PFSK-1 (cell line): ENCODE measurements at regions not wholly inside any gene's neighbourhood (a gene's known extent, or its start where the extent isn't known, plus 50 kb on each side); places are given as distances from the start of the nearest gene placed in this dataset.

Source experiments
- FOXP2 ChIP-seq: optimal IDR thresholded peaks from 2 replicates; pipeline ENCODE3; 2011; ENCODE audit warnings: borderline replicate concordance, control low read depth, inconsistent platforms; ENCODE audit not compliant: insufficient read depth; ENCODE audit errors: extremely low read length, extremely low read depth
- POLR2AphosphoS5 ChIP-seq: IDR thresholded peaks from 2 replicates; pipeline ENCODE4 v1.6.1; 2012; ENCODE audit warnings: low read depth, mild to moderate bottlenecking, control low read depth, low read length, moderate library complexity
- SIN3A ChIP-seq: IDR thresholded peaks from 2 replicates; pipeline ENCODE4 v1.6.1; 2012; ENCODE audit warnings: mild to moderate bottlenecking, low read length, moderate library complexity, borderline replicate concordance; ENCODE audit not compliant: insufficient read depth
- TAF1 ChIP-seq: IDR thresholded peaks from 2 replicates; pipeline ENCODE4 v1.6.1; 2012; ENCODE audit warnings: low read length, control low read depth, borderline replicate concordance; ENCODE audit not compliant: insufficient read depth
- TF ChIP-seq, protein P1 (sequence below), 2 experiments: IDR thresholded peaks; 2 replicates each; pipeline versions ENCODE4 v1.6.1 to v1.8.0; 2011 to 2012; ENCODE audit warnings: low read depth in 2 of 2, low read length in 2 of 2, control low read depth in 1 of 2, inconsistent platforms in 1 of 2, mild to moderate bottlenecking in 1 of 2, moderate library complexity in 1 of 2; ENCODE audit not compliant: insufficient read depth in 1 of 2

DNA sequence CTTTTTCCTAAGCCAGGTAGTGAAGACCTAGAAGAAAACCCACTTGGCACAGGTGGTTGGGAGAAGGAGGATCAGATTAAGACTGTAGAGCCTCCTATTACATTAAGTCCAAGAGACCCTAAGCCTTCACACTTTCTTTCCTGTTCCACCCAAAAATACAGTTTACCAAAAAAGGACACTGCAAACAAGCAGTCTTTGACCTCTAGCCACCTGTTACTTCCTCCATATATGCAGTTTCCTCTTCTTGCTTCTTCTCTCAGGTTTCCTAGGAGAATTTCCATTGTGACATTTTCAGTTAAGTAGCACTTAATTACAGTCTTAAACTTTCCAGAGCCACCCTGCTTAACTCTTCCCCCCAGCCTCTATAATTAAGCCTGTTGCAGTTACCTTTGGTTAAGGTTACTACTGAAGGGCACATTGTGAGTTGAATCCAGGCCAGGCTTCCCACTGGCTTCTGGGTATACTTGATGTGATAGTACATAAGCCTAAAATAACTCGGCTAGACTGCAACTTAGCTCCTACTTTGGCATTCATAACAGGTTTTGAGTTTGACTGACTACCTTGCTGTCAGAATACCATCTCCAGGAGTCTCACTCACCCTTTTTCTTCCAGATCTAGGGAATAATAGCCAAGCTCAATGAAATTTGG is 114.2 kb upstream of the UMPS start:
- TF ChIP-seq FOXP2 (no peak), POLR2AphosphoS5 (no peak), TAF1 (no peak), SIN3A (no peak)
- TF ChIP-seq, protein P1, sequence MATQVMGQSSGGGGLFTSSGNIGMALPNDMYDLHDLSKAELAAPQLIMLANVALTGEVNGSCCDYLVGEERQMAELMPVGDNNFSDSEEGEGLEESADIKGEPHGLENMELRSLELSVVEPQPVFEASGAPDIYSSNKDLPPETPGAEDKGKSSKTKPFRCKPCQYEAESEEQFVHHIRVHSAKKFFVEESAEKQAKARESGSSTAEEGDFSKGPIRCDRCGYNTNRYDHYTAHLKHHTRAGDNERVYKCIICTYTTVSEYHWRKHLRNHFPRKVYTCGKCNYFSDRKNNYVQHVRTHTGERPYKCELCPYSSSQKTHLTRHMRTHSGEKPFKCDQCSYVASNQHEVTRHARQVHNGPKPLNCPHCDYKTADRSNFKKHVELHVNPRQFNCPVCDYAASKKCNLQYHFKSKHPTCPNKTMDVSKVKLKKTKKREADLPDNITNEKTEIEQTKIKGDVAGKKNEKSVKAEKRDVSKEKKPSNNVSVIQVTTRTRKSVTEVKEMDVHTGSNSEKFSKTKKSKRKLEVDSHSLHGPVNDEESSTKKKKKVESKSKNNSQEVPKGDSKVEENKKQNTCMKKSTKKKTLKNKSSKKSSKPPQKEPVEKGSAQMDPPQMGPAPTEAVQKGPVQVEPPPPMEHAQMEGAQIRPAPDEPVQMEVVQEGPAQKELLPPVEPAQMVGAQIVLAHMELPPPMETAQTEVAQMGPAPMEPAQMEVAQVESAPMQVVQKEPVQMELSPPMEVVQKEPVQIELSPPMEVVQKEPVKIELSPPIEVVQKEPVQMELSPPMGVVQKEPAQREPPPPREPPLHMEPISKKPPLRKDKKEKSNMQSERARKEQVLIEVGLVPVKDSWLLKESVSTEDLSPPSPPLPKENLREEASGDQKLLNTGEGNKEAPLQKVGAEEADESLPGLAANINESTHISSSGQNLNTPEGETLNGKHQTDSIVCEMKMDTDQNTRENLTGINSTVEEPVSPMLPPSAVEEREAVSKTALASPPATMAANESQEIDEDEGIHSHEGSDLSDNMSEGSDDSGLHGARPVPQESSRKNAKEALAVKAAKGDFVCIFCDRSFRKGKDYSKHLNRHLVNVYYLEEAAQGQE (IDR thresholded peaks at IDR 0.05; ENCODE audit: insufficient read depth in 1 of 2, low read depth in 2 of 2, low read length in 2 of 2) = no peak

- TF ChIP-seq SIN3A (no peak), TAF1 (no peak), FOXP2 (no peak), POLR2AphosphoS5 (no peak)
- TF ChIP-seq, protein P1 (IDR thresholded peaks at IDR 0.05; ENCODE audit: insufficient read depth in 1 of 2, low read depth in 2 of 2, low read length in 2 of 2) = no peak
Measured at GRCh38 chr3:124617177-124617576, 113.1 kb upstream of the UMPS start.

DNA sequence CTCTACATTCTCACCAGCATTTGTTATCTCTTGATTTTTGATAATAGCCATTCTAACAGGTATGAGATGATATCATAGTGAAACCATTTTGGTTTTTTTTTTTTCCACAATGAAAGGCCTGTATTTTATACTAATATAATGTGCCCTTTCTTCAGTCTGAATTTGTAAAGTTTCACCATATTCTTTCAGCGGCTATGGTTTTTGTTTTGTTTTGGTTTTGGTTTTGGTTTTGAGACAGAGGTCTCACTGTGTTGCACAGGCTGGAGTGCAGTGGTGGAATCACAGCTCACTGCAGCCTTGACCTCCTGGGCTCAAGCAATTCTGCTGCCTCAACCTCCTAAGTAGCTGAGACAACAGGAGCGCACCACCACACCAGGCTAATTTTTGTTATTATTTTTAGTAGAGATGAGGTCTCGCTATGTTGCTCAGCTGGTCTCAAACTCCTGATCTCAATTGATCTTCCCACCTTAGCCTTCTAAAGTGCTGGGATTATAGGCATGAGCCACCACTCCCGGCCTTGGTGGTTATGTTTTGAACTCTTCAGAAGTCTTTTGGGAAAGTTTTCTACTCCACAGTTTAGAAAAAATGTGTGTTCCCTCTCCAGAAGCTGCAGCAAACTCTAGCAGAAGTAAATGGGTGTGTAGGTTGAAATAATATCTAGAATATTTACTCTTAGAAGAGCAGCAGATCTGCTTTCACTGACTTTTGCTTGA is 110.2 kb upstream of the UMPS start:
- TF ChIP-seq FOXP2 (no peak), TAF1 (no peak), POLR2AphosphoS5 (no peak), SIN3A (no peak)
- TF ChIP-seq, protein P1 (IDR thresholded peaks at IDR 0.05; ENCODE audit: insufficient read depth in 1 of 2, low read depth in 2 of 2, low read length in 2 of 2) = no peak

DNA sequence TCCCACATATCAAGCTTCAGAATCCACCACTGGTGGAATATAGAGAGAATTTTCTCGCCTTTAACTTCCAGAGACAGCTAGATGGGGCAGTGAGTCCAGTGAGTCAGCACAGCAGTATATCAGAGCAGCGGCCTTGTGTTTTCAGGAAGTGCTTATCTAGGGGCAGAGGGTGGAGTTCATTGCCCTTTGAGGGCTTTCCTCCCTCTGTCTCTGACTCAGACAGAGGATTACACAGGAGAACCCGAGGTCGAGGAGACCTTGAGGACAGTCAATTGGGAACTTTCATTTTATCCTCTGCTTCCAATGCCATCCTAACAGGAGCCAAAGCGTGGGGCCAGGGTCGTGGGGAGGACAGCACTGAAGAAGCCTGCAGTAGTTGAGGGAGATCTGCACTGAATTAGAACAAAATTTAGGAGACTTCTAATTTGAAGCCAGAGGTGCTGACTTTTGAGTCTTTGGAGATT is 109.6 kb upstream of the UMPS start:
- TF ChIP-seq POLR2AphosphoS5 (no peak), SIN3A (no peak), TAF1 (no peak), FOXP2 (no peak)
- TF ChIP-seq, protein P1 (IDR thresholded peaks at IDR 0.05; ENCODE audit: insufficient read depth in 1 of 2, low read depth in 2 of 2, low read length in 2 of 2) = no peak
